HT-29 (cell line): ENCODE measurements at regions not wholly inside any gene's neighbourhood (a gene's known extent, or its start where the extent isn't known, plus 50 kb on each side); places are given as distances from the start of the nearest gene placed in this dataset.
A peak's percentile ranks its signal among the peaks of the same experiment; 100 is the strongest.

Source experiments
- DNase-seq: peaks from one replicate; pipeline ENCODE4 v3.0.0-alpha.2; 2015; ENCODE audit warnings: low spot score

DNA sequence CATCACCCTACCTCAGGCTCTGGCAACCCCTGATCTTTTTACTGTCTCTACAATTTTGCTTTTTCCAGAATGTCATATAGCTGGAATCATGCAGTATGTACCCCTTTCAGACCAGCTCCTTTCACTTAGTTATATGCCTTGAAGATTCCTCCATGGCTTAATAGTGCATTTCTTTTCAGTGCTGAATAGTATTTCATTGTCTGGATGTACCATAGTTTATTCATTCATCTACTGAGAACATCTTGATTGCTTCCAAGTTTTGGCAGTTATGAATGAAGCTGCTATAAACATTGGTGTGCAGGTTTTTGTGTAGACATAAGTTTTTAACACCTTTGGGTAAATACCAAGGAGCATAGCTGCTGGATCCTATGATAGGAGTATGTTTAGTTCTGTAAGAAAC lies 50.8 kb upstream of the ANP32A start:
- no peak for DNase-seq

DNA sequence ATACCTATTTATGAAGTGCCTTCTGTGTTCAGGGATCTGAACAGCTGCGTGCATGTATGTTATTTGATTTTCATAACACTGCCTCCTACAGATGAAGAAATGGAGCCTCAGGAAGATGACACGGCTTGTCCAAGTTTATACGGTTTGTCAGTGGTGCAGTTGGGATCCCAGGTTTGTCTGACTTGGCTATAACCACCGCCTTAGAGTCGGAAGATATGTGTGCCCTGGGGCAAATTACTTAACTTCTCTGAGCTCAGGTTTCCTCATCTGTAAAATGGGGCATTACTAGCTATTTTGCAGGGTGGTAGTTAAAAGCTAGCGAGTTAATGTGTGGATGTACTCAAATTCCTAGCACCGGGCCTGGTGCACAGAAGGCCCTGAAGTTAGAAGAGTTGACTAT lies 54.1 kb upstream of the ANP32A start:
- no peak for DNase-seq

DNA sequence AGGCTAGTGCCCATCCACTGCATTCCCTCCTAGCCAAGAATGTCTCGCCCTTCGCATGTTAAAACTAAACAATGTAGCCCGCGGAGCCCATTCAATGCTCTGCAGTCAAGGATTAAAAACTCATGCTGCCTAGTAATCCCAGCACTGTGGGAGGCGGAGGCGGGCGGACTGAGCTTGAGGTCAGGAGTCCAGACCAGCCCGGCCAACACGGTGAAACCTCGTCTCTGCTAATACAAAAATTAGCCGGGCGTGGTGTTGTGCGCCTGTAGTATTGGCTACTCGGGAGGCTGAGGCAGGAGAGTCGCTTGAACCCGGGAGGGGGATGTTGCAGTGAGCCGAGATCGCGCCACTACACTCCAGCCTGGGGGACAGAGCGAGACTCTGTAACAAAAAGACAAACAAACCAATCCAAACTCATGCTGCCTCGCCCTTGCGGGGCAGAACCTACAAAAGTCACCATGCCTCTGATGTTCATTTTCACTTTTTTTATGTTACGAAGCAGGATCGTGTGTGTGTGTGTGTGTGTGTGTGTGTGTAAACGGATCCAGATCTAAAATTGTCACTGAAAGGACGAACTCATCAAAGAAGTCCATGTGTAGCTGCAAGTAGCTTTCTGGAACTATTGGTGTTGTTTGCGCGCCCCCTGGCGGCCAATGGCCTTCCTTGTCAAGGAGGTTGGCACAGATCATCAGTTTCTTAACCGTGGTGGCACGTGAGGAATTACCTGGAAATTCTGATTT lies 54.8 kb upstream of the SPESP1 start:
- peak; percentile 99 for DNase-seq

DNA sequence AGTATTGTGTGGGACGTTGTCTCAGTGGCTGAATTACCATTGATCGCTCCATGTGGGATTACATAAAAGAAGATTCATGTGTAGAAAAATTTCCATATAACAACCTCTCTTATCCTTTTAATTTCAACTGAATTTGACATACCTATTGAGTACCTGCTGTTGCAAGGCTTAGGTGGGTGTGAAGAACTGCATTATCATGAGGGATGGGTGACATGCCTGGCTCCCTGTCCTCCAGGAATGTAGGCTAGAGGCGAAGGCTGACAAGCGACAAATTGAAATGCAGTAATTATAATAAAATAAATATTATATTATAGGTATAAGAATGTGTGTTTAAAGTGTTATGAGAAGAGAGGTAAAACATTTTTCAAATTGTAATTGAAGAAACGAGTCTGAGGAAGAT lies 52.7 kb upstream of the SPESP1 start:
- no peak for DNase-seq

DNA sequence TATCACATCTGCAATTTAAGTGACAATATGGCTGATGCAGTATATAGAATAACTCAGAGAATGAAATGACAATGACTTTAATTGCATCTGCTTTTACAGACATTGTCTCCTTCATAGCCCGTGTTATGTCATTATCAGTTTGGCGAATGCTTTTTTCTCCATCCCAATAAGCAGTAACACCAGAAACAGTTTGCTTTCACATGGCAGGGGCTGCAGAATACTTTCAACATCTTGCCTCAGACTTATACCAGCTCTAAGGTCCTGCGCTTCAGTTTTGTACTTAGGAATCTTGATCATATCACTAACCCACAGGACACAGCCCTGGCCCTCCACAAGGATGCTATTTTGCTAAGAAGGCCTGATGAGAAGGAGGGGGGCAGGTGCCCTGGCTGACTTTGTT lies 49.9 kb upstream of the SPESP1 start:
- no peak for DNase-seq
